ENCODE measurements at regions not wholly inside any gene's neighbourhood (a gene's known extent, or its start where the extent isn't known, plus 50 kb on each side); places are given as distances from the start of the nearest gene placed in this dataset.

- no peak for DNase-seq (ENCODE audit: low spot score in 2 of 2)
- 88% methylated on average over 3 of the region's 3 CpGs for WGBS
- TF ChIP-seq POLR2A (IDR thresholded peaks at IDR 0.05) (no peak), EP300 (IDR thresholded peaks at IDR 0.05) (no peak), POLR2AphosphoS5 (IDR thresholded peaks at IDR 0.05) (no peak), CTCF (IDR thresholded peaks at IDR 0.05) (no peak)
- no peaks in the 10 kb centered on the region for H3K27me3 ChIP-seq
- H3K4me3 ChIP-seq, result no peak overlapping the region
- H3K4me1 ChIP-seq, result no peaks in the 10 kb centered on the region
- H3K36me3 ChIP-seq, result no peaks in the 10 kb centered on the region
- H3K27ac ChIP-seq, result no peak overlapping the region
- H3K9me3 ChIP-seq, result no peaks in the 10 kb centered on the region
These were observed 277.3 kb upstream of the TANK start for GRCh38 chr2:160882906-160883305.

- H3K36me3 ChIP-seq, result no peaks in the 10 kb centered on the region
These were observed 276.2 kb upstream of the TANK start for GRCh38 chr2:160884056-160884455.

GRCh38 chr2:160889439-160890170 is 270.6 kb upstream of the TANK start:
- 76% methylated on average over 4 of the region's 4 CpGs for WGBS
- no peaks in the 10 kb centered on the region for H3K9me3 ChIP-seq
- no peak for TF ChIP-seq EP300 (IDR thresholded peaks at IDR 0.05)
- TF ChIP-seq POLR2AphosphoS5 (IDR thresholded peaks at IDR 0.05), result no peak
- no peak for TF ChIP-seq POLR2A (IDR thresholded peaks at IDR 0.05)
- no peak for TF ChIP-seq CTCF (IDR thresholded peaks at IDR 0.05)

More at GRCh38 chr2:160884056-160884455, 276.2 kb upstream of the TANK start:
- TF ChIP-seq POLR2A (IDR thresholded peaks at IDR 0.05), result no peak
- no peak for TF ChIP-seq POLR2AphosphoS5 (IDR thresholded peaks at IDR 0.05)
- no peak for TF ChIP-seq CTCF (IDR thresholded peaks at IDR 0.05)
- TF ChIP-seq EP300 (IDR thresholded peaks at IDR 0.05), result no peak
- H3K4me1 ChIP-seq, result no peaks in the 10 kb centered on the region
- H3K4me3 ChIP-seq, result no peak overlapping the region
- no peak for DNase-seq (ENCODE audit: low spot score in 2 of 2)
- H3K27ac ChIP-seq, result no peak overlapping the region
- WGBS, result 85% methylated on average over 6 of the region's 6 CpGs
- no peaks in the 10 kb centered on the region for H3K9me3 ChIP-seq
- no peaks in the 10 kb centered on the region for H3K27me3 ChIP-seq

GRCh38 chr2:160890667-160891352 is 269.4 kb upstream of the TANK start:
- Histone ChIP-seq H3K4me3 (no peak overlapping the region), H3K4me1 (peaks cover 7% of the 10 kb centered on the region), H3K36me3 (no peaks in the 10 kb centered on the region), H3K9me3 (no peaks in the 10 kb centered on the region), H3K27ac (no peak overlapping the region), H3K27me3 (no peaks in the 10 kb centered on the region)
- WGBS, result 79% methylated on average over 3 of the region's 3 CpGs
- no peak for TF ChIP-seq EP300 (IDR thresholded peaks at IDR 0.05)
- TF ChIP-seq POLR2AphosphoS5 (IDR thresholded peaks at IDR 0.05), result no peak
- TF ChIP-seq CTCF (IDR thresholded peaks at IDR 0.05), result no peak
- TF ChIP-seq POLR2A (IDR thresholded peaks at IDR 0.05), result no peak
- no peak for DNase-seq (ENCODE audit: low spot score in 2 of 2)

More at GRCh38 chr2:160889439-160890170, 270.6 kb upstream of the TANK start:
- no peaks in the 10 kb centered on the region for H3K36me3 ChIP-seq
- no peak for DNase-seq (ENCODE audit: low spot score in 2 of 2)
- peaks cover 7% of the 10 kb centered on the region for H3K4me1 ChIP-seq
- H3K27ac ChIP-seq, result no peak overlapping the region
- no peaks in the 10 kb centered on the region for H3K27me3 ChIP-seq
- H3K4me3 ChIP-seq, result no peak overlapping the region

GRCh38 chr2:160891353-160891740 is 268.9 kb upstream of the TANK start:
- peaks cover 7% of the 10 kb centered on the region for H3K4me1 ChIP-seq
- H3K27ac ChIP-seq, result no peak overlapping the region
- H3K27me3 ChIP-seq, result no peaks in the 10 kb centered on the region
- no peak overlapping the region for H3K4me3 ChIP-seq
- no peak for DNase-seq (ENCODE audit: low spot score in 2 of 2)
- 89% methylated on average over 6 of the region's 6 CpGs for WGBS
- H3K36me3 ChIP-seq, result no peaks in the 10 kb centered on the region
- no peaks in the 10 kb centered on the region for H3K9me3 ChIP-seq
- TF ChIP-seq CTCF (IDR thresholded peaks at IDR 0.05), result no peak
- no peak for TF ChIP-seq EP300 (IDR thresholded peaks at IDR 0.05)
- TF ChIP-seq POLR2A (IDR thresholded peaks at IDR 0.05), result no peak
- no peak for TF ChIP-seq POLR2AphosphoS5 (IDR thresholded peaks at IDR 0.05)
